Osteoblast (primary cell): ENCODE measurements at regions not wholly inside any gene's neighbourhood (a gene's known extent, or its start where the extent isn't known, plus 50 kb on each side); places are given as distances from the start of the nearest gene placed in this dataset.

Experiments used
- DNase-seq: peaks from one replicate; pipeline ENCODE4 v3.0.0; 2011; ENCODE audit warnings: low spot score, mixed read lengths; ENCODE audit not compliant: insufficient read length; ENCODE audit errors: missing footprints
- H2AFZ ChIP-seq: 2 replicates; pipeline ENCODE4 v1.6.0; 2011; ENCODE audit warnings: mild to moderate bottlenecking, low read length
- H3K27ac ChIP-seq: 2 replicates; pipeline ENCODE4 v1.5.1; 2011; ENCODE audit warnings: mild to moderate bottlenecking, low read depth, low read length, moderate library complexity
- H3K27me3 ChIP-seq: 2 replicates; pipeline ENCODE4 v1.6.0; 2012; ENCODE audit warnings: mild to moderate bottlenecking, control low read depth, inconsistent platforms, low read length, moderate library complexity; ENCODE audit not compliant: insufficient read depth
- H3K36me3 ChIP-seq: 2 replicates; pipeline ENCODE4 v1.5.1; 2011; ENCODE audit warnings: mild to moderate bottlenecking, low read length, control low read depth, moderate library complexity; ENCODE audit not compliant: insufficient read depth
- H3K4me1 ChIP-seq: 2 replicates; pipeline ENCODE4 v1.5.1; 2011; ENCODE audit warnings: mild to moderate bottlenecking, low read length, control low read depth, moderate library complexity; ENCODE audit not compliant: insufficient read depth
- H3K4me2 ChIP-seq: 2 replicates; pipeline ENCODE4 v1.6.0; 2011; ENCODE audit warnings: mild to moderate bottlenecking, low read length; ENCODE audit not compliant: insufficient read depth
- H3K4me3 ChIP-seq: fragments of 200-600 bp; sonication (generic); 3 replicates; pipeline ENCODE4 v1.5.1; 2012; ENCODE audit warnings: mild to moderate bottlenecking, low read length, inconsistent platforms; ENCODE audit not compliant: insufficient read depth
- H3K79me2 ChIP-seq: 2 replicates; pipeline ENCODE4 v1.6.0; 2012; ENCODE audit warnings: mild to moderate bottlenecking, low read length, control low read depth, inconsistent platforms; ENCODE audit not compliant: insufficient read depth
- H3K9me3 ChIP-seq: 2 replicates; pipeline ENCODE4 v1.5.1; 2011; ENCODE audit warnings: low read depth, low read length, control low read depth
- H4K20me1 ChIP-seq: 2 replicates; pipeline ENCODE4 v1.6.0; 2012; ENCODE audit warnings: mild to moderate bottlenecking, low read length, control low read depth; ENCODE audit not compliant: insufficient read depth
- CTCF ChIP-seq: IDR thresholded peaks from 2 replicates; pipeline ENCODE4 v1.5.1; 2011; ENCODE audit warnings: mild to moderate bottlenecking, low read depth, low read length, moderate library complexity; ENCODE audit errors: extremely low read depth

- Histone ChIP-seq H2AFZ (no peak overlapping the region), H3K27ac (no peak overlapping the region), H3K36me3 (no peaks in the 10 kb centered on the region), H3K79me2 (no peaks in the 10 kb centered on the region), H3K27me3 (peaks cover 53% of the 10 kb centered on the region), H4K20me1 (no peaks in the 10 kb centered on the region), H3K9me3 (no peaks in the 10 kb centered on the region), H3K4me3 (no peak overlapping the region), H3K4me1 (no peaks in the 10 kb centered on the region), H3K4me2 (no peak overlapping the region)
- no peak for DNase-seq
- TF ChIP-seq CTCF, result no peak
These were observed 134.5 kb upstream of the TMTC4 start for GRCh38 chr13:100809129-100809390.

- H3K4me2 ChIP-seq, result no peak overlapping the region
- DNase-seq, result no peak
- H3K4me1 ChIP-seq, result no peaks in the 10 kb centered on the region
- no peaks in the 10 kb centered on the region for H3K79me2 ChIP-seq
- H2AFZ ChIP-seq, result no peak overlapping the region
- no peak overlapping the region for H3K27ac ChIP-seq
- no peak overlapping the region for H3K4me3 ChIP-seq
- no peaks in the 10 kb centered on the region for H3K9me3 ChIP-seq
- peaks cover 53% of the 10 kb centered on the region for H3K27me3 ChIP-seq
- no peaks in the 10 kb centered on the region for H4K20me1 ChIP-seq
- no peak for TF ChIP-seq CTCF
- no peaks in the 10 kb centered on the region for H3K36me3 ChIP-seq
These were observed 133.9 kb upstream of the TMTC4 start for GRCh38 chr13:100808330-100809128.

- no peaks in the 10 kb centered on the region for H4K20me1 ChIP-seq
- no peaks in the 10 kb centered on the region for H3K79me2 ChIP-seq
- no peak overlapping the region for H2AFZ ChIP-seq
- no peaks in the 10 kb centered on the region for H3K4me1 ChIP-seq
- no peak overlapping the region for H3K27ac ChIP-seq
- no peaks in the 10 kb centered on the region for H3K9me3 ChIP-seq
- no peaks in the 10 kb centered on the region for H3K36me3 ChIP-seq
- no peak overlapping the region for H3K4me3 ChIP-seq
- H3K4me2 ChIP-seq, result no peak overlapping the region
- DNase-seq, result no peak
- H3K27me3 ChIP-seq, result peaks cover 22% of the 10 kb centered on the region
- no peak for TF ChIP-seq CTCF
These were observed 128.5 kb upstream of the TMTC4 start for GRCh38 chr13:100803091-100803490.

GRCh38 chr13:100800283-100800875 is 125.8 kb upstream of the TMTC4 start:
- Histone ChIP-seq H3K27ac (no peak overlapping the region), H3K27me3 (peaks cover 9% of the 10 kb centered on the region), H3K4me3 (no peak overlapping the region)

More at GRCh38 chr13:100800283-100800875, 125.8 kb upstream of the TMTC4 start:
- H3K79me2 ChIP-seq, result no peaks in the 10 kb centered on the region
- no peaks in the 10 kb centered on the region for H4K20me1 ChIP-seq
- no peak for DNase-seq
- no peaks in the 10 kb centered on the region for H3K4me1 ChIP-seq
- H3K36me3 ChIP-seq, result no peaks in the 10 kb centered on the region
- TF ChIP-seq CTCF, result no peak
- no peaks in the 10 kb centered on the region for H3K9me3 ChIP-seq
- no peak overlapping the region for H3K4me2 ChIP-seq
- no peak overlapping the region for H2AFZ ChIP-seq
